NCI-H1417 (cell line): ENCODE measurements at regions not wholly inside any gene's neighbourhood (a gene's known extent, or its start where the extent isn't known, plus 50 kb on each side); places are given as distances from the start of the nearest gene placed in this dataset.

Experiments used
- DNase-seq, 3 experiments: peaks; one replicate each; lab custom pipeline; 2025; lab: John Stamatoyannopoulos, UW

GRCh38 chr19:29263305-29264135, 50.6 kb upstream of the UQCRFS1 start:
- peak; percentile 19 to 63 (median 43) for DNase-seq

- no peak for DNase-seq
These were observed 51.9 kb upstream of the UQCRFS1 start for GRCh38 chr19:29264897-29265296.

GRCh38 chr19:29265436-29265835, 52.5 kb upstream of the UQCRFS1 start:
- no peak for DNase-seq

- no peak for DNase-seq
These were observed 53.0 kb upstream of the UQCRFS1 start for GRCh38 chr19:29266001-29266400.

- DNase-seq: no peak
These were observed 53.7 kb upstream of the UQCRFS1 start for GRCh38 chr19:29266603-29267002.

- no peak for DNase-seq
These were observed 54.8 kb upstream of the UQCRFS1 start for GRCh38 chr19:29267701-29268100.

GRCh38 chr19:29268103-29268502, 55.2 kb upstream of the UQCRFS1 start:
- peak in 1 of 3 experiments; percentile 4 for DNase-seq

- peak in 1 of 3 experiments; percentile 20 for DNase-seq
These were observed 55.9 kb upstream of the UQCRFS1 start for GRCh38 chr19:29268721-29269393.

- DNase-seq: no peak
These were observed 56.7 kb upstream of the UQCRFS1 start for GRCh38 chr19:29269641-29270040.

- no peak for DNase-seq
These were observed 58.4 kb upstream of the UQCRFS1 start for GRCh38 chr19:29271341-29271740.

- no peak for DNase-seq
These were observed 59.0 kb upstream of the UQCRFS1 start for GRCh38 chr19:29271911-29272310.

GRCh38 chr19:29273000-29273640, 60.2 kb upstream of the UQCRFS1 start:
- DNase-seq: no peak

GRCh38 chr19:29275266-29275665, 62.3 kb upstream of the UQCRFS1 start:
- DNase-seq: no peak

GRCh38 chr19:29277102-29277501, 64.2 kb upstream of the UQCRFS1 start:
- DNase-seq: peak in 2 of 3 experiments; percentile 1 to 32

- DNase-seq: no peak
These were observed 65.8 kb upstream of the UQCRFS1 start for GRCh38 chr19:29278716-29279115.

- DNase-seq: no peak
These were observed 70.4 kb upstream of the UQCRFS1 start for GRCh38 chr19:29283366-29283765.

- no peak for DNase-seq
These were observed 72.3 kb upstream of the UQCRFS1 start for GRCh38 chr19:29285187-29285687.

GRCh38 chr19:29285878-29286277, 72.9 kb upstream of the UQCRFS1 start:
- DNase-seq: peak in 2 of 3 experiments; percentile 40 to 47

- DNase-seq: peak in 2 of 3 experiments; percentile 5 to 89
These were observed 74.1 kb upstream of the UQCRFS1 start for GRCh38 chr19:29287061-29287460.

GRCh38 chr19:29288256-29288655, 75.3 kb upstream of the UQCRFS1 start:
- DNase-seq: no peak

- no peak for DNase-seq
These were observed 76.1 kb upstream of the UQCRFS1 start for GRCh38 chr19:29289020-29289419.

- no peak for DNase-seq
These were observed 77.9 kb upstream of the UQCRFS1 start for GRCh38 chr19:29290853-29291252.

GRCh38 chr19:29292153-29292552, 79.2 kb upstream of the UQCRFS1 start:
- DNase-seq: no peak
